Kidney (tissue), 13 donors: ENCODE measurements at regions not wholly inside any gene's neighbourhood (a gene's known extent, or its start where the extent isn't known, plus 50 kb on each side); places are given as distances from the start of the nearest gene placed in this dataset.

ENCODE experiments used
- DNase-seq, 5 donors: peaks; one replicate each; pipeline ENCODE4 v3.0.0-alpha.2; 2013 to 2020
- FAIRE-seq: peaks from 2 replicates; lab custom pipeline; 2012; peaks lifted over from hg19 to GRCh38; lab: Jason Lieb, UNC
- H3K27ac ChIP-seq, 2 donors: one replicate each; pipeline ENCODE4 v1.7.0; 2013; ENCODE audit warnings: low read depth in 2 of 2, low read length in 2 of 2, inconsistent platforms in 1 of 2
- H3K27me3 ChIP-seq: one replicate; pipeline ENCODE4 v1.7.1; 2013; ENCODE audit warnings: low read length, inconsistent platforms; ENCODE audit not compliant: control insufficient read depth, insufficient read depth
- H3K36me3 ChIP-seq, 3 donors: one replicate each; pipeline versions ENCODE4 v1.7.0 to v1.7.1; 2013; ENCODE audit warnings: low read length in 3 of 3, control low read depth in 1 of 3, inconsistent platforms in 1 of 3; ENCODE audit not compliant: insufficient read depth in 3 of 3, control insufficient read depth in 2 of 3
- H3K4me1 ChIP-seq, 3 donors: one replicate each; pipeline versions ENCODE4 v1.7.0 to v1.7.1; 2013; ENCODE audit warnings: low read length in 3 of 3, inconsistent platforms in 1 of 3, low read depth in 1 of 3; ENCODE audit not compliant: control insufficient read depth in 2 of 3, insufficient read depth in 2 of 3
- H3K4me3 ChIP-seq, 3 donors: one replicate each; pipeline versions ENCODE4 v1.7.0 to v1.8.1; 2013; ENCODE audit warnings: low read length in 3 of 3, control low read depth in 1 of 3, inconsistent platforms in 1 of 3
- H3K9ac ChIP-seq, 3 donors: one replicate each; pipeline versions ENCODE4 v1.7.0 to v1.7.1; 2013; ENCODE audit warnings: low read length in 3 of 3, control low read depth in 1 of 3, inconsistent platforms in 1 of 3
- H3K9me3 ChIP-seq, 3 donors: one replicate each; pipeline versions ENCODE4 v1.7.0 to v1.7.1; 2013; ENCODE audit warnings: low read length in 3 of 3, control low read depth in 1 of 3, inconsistent platforms in 1 of 3; ENCODE audit not compliant: control insufficient read depth in 2 of 3, insufficient read depth in 1 of 3
- CTCF ChIP-seq: IDR thresholded peaks from 3 replicates; pipeline ENCODE4 v1.5.1; 2012; ENCODE audit warnings: mild to moderate bottlenecking, moderate library complexity, borderline replicate concordance; ENCODE audit not compliant: insufficient read depth; ENCODE audit errors: extremely low read depth
- intact Hi-C: fragments of 100-400 bp; cut with DNase I; formaldehyde crosslinking; loops from one replicate; pipeline ENCODE4 v1.11.1; 2022
- donor health status: control.
- donor health status: control.
- donor health status: control.
- donor health status: control.
- donor health status: control.
- donor health status: DM: yes; HTN: yes; CAD: no.
- donor health status: Normal renal cell carcinoma (clear cell type).

GRCh38 chr6:53419026-53419425, 70.3 kb upstream of the ELOVL5 start:
- H3K9me3 ChIP-seq = no peaks in the 10 kb centered on the region
- no peaks in the 10 kb centered on the region for H3K27me3 ChIP-seq
- no peak overlapping the region for H3K9ac ChIP-seq
- TF ChIP-seq CTCF = no peak
- DNase-seq (no peak), FAIRE-seq (no peak)
- no peaks in the 10 kb centered on the region for H3K36me3 ChIP-seq
- intact Hi-C loops = no loop called here
- H3K4me3 ChIP-seq = no peak overlapping the region
- H3K27ac ChIP-seq = no peak overlapping the region
- no peaks in the 10 kb centered on the region for H3K4me1 ChIP-seq

- Histone ChIP-seq H3K9me3 (no peaks in the 10 kb centered on the region), H3K27me3 (no peaks in the 10 kb centered on the region), H3K4me1 (no peaks in the 10 kb centered on the region), H3K36me3 (no peaks in the 10 kb centered on the region), H3K27ac (no peak overlapping the region), H3K4me3 (no peak overlapping the region), H3K9ac (no peak overlapping the region)
- no peak for TF ChIP-seq CTCF
- DNase-seq (no peak), FAIRE-seq (no peak)
- intact Hi-C loops = no loop called here
Measured at GRCh38 chr6:53418288-53418687, 69.5 kb upstream of the ELOVL5 start.

- H3K27ac ChIP-seq = no peak overlapping the region
- no peaks in the 10 kb centered on the region for H3K4me1 ChIP-seq
- no peak for TF ChIP-seq CTCF
- intact Hi-C loops = no loop called here
- H3K36me3 ChIP-seq = no peaks in the 10 kb centered on the region
- H3K9ac ChIP-seq = no peak overlapping the region
- H3K9me3 ChIP-seq = no peaks in the 10 kb centered on the region
- no peak overlapping the region for H3K4me3 ChIP-seq
- FAIRE-seq = no peak
- H3K27me3 ChIP-seq = no peaks in the 10 kb centered on the region
- DNase-seq = no peak
Measured at GRCh38 chr6:53417141-53417540, 68.4 kb upstream of the ELOVL5 start.

GRCh38 chr6:53413326-53413725, 64.6 kb upstream of the ELOVL5 start:
- H3K4me1 ChIP-seq = peaks cover 0 to 4% (median 2%) of the 10 kb centered on the region in 3 donors
- no peak for TF ChIP-seq CTCF
- H3K27me3 ChIP-seq = no peaks in the 10 kb centered on the region
- FAIRE-seq (no peak), DNase-seq (no peak)
- H3K4me3 ChIP-seq = no peak overlapping the region
- no peaks in the 10 kb centered on the region for H3K9me3 ChIP-seq
- H3K36me3 ChIP-seq = no peaks in the 10 kb centered on the region
- intact Hi-C loops = no loop called here
- no peak overlapping the region for H3K27ac ChIP-seq
- H3K9ac ChIP-seq = no peak overlapping the region
